ENCODE measurements at regions not wholly inside any gene's neighbourhood (a gene's known extent, or its start where the extent isn't known, plus 50 kb on each side); places are given as distances from the start of the nearest gene placed in this dataset.

GRCh38 chr13:22777207-22777606 is 403.6 kb upstream of the SGCG start:
- Histone ChIP-seq H3K4me2 (no peak overlapping the region), H3K4me1 (replicated peaks; ENCODE audit: insufficient read depth) (no peaks in the 10 kb centered on the region), H4K20me1 (ENCODE audit: insufficient read depth) (no peaks in the 10 kb centered on the region), H3K27ac (no peak overlapping the region), H3F3A (ENCODE audit: insufficient read depth, low read depth) (no peaks in the 10 kb centered on the region), H2AFZ (no peak overlapping the region), H3K9me3 (ENCODE audit: insufficient read depth, low read depth) (no peaks in the 10 kb centered on the region), H3K79me2 (ENCODE audit: low read depth) (no peaks in the 10 kb centered on the region), H3K27me3 (ENCODE audit: insufficient read depth, low read depth) (peaks cover 34% of the 10 kb centered on the region), H3K36me3 (ENCODE audit: low read depth) (no peaks in the 10 kb centered on the region), H3K4me3 (no peak overlapping the region), H3K9me2 (ENCODE audit: insufficient read depth) (no peaks in the 10 kb centered on the region)
- no peak for TF ChIP-seq EZH2 (IDR thresholded peaks at IDR 0.05; ENCODE audit: low read depth)
- no peak for TF ChIP-seq CTCF (conservative IDR thresholded peaks at IDR 0.05)
- intact Hi-C loops (cut with micrococcal nuclease; ENCODE audit: unreplicated experiment): no loop called here
- POLR2A ChIA-PET (ENCODE audit: unreplicated experiment): no interaction called here
- no TSS peak for BruUV-seq (replicated peaks)
- CTCF ChIA-PET: no interaction called here
- no peak for DNase-seq

GRCh38 chr13:22789027-22789593 is 391.7 kb upstream of the SGCG start:
- no peaks in the 10 kb centered on the region for H3K9me3 ChIP-seq (ENCODE audit: insufficient read depth, low read depth)
- no TSS peak for BruUV-seq (replicated peaks)
- DNase-seq: no peak
- H3K27me3 ChIP-seq (ENCODE audit: insufficient read depth, low read depth): peaks cover 31% of the 10 kb centered on the region
- intact Hi-C loops (cut with micrococcal nuclease; ENCODE audit: unreplicated experiment): no loop called here
- no peak overlapping the region for H2AFZ ChIP-seq
- ChIA-PET CTCF (no interaction called here), POLR2A (ENCODE audit: unreplicated experiment) (no interaction called here)
- TF ChIP-seq EZH2 (IDR thresholded peaks at IDR 0.05; ENCODE audit: low read depth) (no peak), CTCF (conservative IDR thresholded peaks at IDR 0.05) (no peak)
- H3K4me3 ChIP-seq: no peak overlapping the region
- H4K20me1 ChIP-seq (ENCODE audit: insufficient read depth): no peaks in the 10 kb centered on the region
- no peaks in the 10 kb centered on the region for H3K4me1 ChIP-seq (replicated peaks; ENCODE audit: insufficient read depth)
- no peaks in the 10 kb centered on the region for H3K9me2 ChIP-seq (ENCODE audit: insufficient read depth)
- no peaks in the 10 kb centered on the region for H3K79me2 ChIP-seq (ENCODE audit: low read depth)
- H3K27ac ChIP-seq: no peak overlapping the region
- no peaks in the 10 kb centered on the region for H3F3A ChIP-seq (ENCODE audit: insufficient read depth, low read depth)
- H3K4me2 ChIP-seq: no peak overlapping the region
- no peaks in the 10 kb centered on the region for H3K36me3 ChIP-seq (ENCODE audit: low read depth)

DNA sequence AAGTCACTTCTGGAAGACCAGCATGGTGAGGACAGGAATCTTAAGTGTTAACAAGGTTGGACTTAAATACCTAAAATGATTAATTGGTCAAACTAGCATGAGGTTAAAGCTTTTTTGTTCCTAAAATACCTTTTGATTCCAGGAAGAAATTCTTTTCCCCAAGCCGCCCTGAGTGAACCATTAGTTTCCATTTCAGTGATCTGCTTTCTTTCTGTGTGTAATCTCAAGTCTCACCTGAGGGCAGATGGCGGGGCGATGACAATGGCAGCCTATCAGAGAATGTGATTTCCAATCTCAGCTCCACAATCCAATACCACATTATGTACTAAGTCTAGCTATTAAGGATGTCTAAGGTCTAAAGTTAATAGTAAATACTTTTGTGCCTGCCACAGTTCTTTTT is 390.9 kb upstream of the SGCG start:
- no peaks in the 10 kb centered on the region for H3K79me2 ChIP-seq (ENCODE audit: low read depth)
- TF ChIP-seq CTCF (conservative IDR thresholded peaks at IDR 0.05) (no peak), EZH2 (IDR thresholded peaks at IDR 0.05; ENCODE audit: low read depth) (no peak)
- intact Hi-C loops (cut with micrococcal nuclease; ENCODE audit: unreplicated experiment): no loop called here
- POLR2A ChIA-PET (ENCODE audit: unreplicated experiment): no interaction called here
- H3K27ac ChIP-seq: no peak overlapping the region
- peaks cover 36% of the 10 kb centered on the region for H3K27me3 ChIP-seq (ENCODE audit: insufficient read depth, low read depth)
- no peaks in the 10 kb centered on the region for H3F3A ChIP-seq (ENCODE audit: insufficient read depth, low read depth)
- H4K20me1 ChIP-seq (ENCODE audit: insufficient read depth): no peaks in the 10 kb centered on the region
- H3K4me2 ChIP-seq: no peak overlapping the region
- no peaks in the 10 kb centered on the region for H3K9me2 ChIP-seq (ENCODE audit: insufficient read depth)
- CTCF ChIA-PET: no interaction called here
- no peak overlapping the region for H2AFZ ChIP-seq
- no TSS peak for BruUV-seq (replicated peaks)
- H3K9me3 ChIP-seq (ENCODE audit: insufficient read depth, low read depth): no peaks in the 10 kb centered on the region
- DNase-seq: no peak
- no peaks in the 10 kb centered on the region for H3K36me3 ChIP-seq (ENCODE audit: low read depth)
- no peaks in the 10 kb centered on the region for H3K4me1 ChIP-seq (replicated peaks; ENCODE audit: insufficient read depth)
- no peak overlapping the region for H3K4me3 ChIP-seq
